NCI-H2107 treated with DMSO at 0.1 percent for 48 hours (cell line): ENCODE measurements at regions not wholly inside any gene's neighbourhood (a gene's known extent, or its start where the extent isn't known, plus 50 kb on each side); places are given as distances from the start of the nearest gene placed in this dataset.

ENCODE experiments used
- DNase-seq: peaks from one replicate; lab custom pipeline; 2025; ENCODE audit not compliant: unreplicated experiment; lab: John Stamatoyannopoulos, UW

DNA sequence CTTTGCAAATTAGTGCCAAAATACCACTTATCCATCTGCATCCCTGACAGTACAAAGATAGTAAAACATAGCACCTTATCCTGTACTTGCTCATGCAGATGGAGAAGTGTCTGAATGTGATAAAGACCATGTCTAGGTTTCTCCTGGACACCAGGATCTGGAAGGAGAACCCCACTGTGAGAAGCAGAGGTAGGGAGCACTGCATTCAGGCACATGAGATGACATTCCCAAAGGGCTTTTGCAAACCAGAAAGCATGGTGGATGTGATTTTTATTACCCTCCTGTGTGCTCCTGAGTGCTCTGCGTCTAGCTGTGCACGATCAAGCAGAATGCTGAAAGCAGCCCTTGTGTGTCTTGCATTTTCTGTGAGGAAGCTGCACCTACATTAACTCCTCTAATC lies 857.6 kb upstream of the ID2 start:
- no peak for DNase-seq

DNA sequence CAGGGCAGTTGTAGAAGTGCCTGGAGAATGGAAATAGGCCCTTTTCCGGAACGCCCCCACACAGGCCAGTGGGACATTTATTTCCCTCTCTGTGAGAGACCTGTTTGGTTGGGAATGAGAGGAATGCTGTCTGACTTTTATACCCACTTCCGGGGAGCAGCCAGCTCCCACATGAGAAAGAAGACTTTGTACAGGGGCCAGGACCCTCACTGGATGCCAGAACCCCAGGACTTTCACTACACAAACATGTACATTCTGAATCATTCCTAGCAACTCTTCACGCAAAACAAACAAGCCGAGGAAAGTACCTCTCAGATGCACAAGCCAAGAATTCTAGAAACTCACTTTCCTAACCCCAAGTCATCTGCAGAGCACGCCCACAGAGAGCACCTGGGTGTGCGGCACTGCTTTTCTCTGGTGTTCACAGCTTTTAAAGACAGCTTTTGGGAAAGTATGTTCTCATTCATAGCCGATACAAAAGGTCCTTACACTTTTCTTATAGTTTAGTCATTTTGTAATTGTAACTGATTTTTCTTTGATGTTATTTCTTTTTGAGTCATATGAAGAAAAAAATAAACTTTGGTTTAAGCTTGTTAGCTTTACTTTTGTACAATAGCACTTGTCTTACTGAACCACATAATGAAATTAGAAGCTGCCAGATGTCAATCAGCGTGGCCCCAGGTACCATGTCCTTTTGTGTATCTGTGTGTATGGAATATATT lies 856.1 kb upstream of the ID2 start:
- DNase-seq: no peak

DNA sequence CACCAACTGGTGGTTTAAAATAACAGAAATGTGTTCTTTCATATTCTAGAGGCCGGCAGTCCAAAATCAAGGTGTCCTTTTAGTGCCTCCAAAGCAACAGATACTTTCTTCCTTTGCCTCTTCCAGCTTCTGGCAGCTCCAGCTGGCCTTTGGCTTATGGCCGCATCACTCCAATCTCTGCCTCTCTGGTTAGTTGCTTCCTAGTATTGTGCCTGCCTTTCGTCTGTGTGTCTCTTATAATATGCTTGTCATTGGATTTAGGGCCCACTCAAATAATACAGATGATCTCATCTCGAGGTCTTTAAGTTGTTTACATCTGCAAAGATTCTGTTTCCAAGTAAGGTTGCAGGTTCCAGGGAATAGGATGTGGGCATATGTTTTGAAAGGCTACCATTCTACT lies 855.2 kb upstream of the ID2 start:
- DNase-seq: no peak

DNA sequence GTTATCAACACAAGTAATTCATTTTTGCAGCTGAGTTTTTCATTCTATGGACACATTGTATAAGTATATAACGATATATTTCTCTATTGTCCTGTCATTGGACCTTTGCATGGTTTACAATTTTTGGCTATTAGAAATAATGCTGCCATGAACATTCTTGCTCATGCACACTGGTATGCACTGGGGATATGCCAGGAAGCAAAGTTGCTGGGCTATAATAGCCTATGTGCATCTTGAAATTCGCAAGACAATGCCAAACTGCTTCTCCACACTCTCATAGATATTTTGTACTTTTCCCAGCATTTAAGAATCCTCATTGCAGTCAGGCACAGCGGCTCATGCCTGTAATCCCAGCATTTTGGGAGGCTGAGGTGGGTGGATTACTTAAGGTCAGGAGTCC lies 852.6 kb upstream of the ID2 start:
- no peak for DNase-seq

DNA sequence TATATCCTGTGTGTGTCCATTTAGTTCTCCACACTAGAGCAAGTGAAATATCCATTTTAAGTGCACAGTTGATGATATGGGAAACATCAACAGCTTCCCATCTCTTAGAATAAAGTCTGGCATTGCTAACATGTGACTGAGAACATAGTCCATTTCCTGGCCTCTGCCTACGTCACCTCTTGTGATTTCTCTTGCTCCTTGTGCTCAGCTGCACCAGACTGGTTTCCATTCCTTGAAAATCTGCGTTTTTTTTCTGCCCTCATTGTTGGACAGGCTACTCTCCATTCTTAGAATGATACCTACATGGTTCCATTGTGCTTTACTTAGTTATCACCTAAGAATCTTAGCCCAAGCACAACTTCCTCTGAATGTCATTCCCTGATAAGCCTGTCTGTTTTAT lies 851.2 kb upstream of the ID2 start:
- no peak for DNase-seq

DNA sequence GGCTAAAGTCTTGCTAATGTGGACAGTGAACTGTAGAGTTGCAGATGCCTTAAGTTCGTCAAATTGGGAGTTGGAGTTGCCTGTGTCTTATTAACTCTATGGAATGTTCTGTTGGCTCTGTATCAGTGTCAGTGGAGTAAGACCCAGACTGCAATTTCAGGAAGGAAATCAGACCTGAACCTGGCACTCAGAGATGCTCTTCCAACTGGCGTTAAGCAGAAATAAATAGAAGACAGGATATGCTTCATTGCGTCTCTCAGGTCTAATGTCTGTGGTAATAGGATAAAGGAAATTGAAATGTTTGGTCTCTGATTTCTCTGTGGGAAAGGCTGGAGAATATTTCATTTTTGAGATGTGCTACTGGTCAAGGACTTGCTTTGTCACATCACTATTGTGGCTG lies 846.7 kb upstream of the ID2 start:
- DNase-seq: no peak

DNA sequence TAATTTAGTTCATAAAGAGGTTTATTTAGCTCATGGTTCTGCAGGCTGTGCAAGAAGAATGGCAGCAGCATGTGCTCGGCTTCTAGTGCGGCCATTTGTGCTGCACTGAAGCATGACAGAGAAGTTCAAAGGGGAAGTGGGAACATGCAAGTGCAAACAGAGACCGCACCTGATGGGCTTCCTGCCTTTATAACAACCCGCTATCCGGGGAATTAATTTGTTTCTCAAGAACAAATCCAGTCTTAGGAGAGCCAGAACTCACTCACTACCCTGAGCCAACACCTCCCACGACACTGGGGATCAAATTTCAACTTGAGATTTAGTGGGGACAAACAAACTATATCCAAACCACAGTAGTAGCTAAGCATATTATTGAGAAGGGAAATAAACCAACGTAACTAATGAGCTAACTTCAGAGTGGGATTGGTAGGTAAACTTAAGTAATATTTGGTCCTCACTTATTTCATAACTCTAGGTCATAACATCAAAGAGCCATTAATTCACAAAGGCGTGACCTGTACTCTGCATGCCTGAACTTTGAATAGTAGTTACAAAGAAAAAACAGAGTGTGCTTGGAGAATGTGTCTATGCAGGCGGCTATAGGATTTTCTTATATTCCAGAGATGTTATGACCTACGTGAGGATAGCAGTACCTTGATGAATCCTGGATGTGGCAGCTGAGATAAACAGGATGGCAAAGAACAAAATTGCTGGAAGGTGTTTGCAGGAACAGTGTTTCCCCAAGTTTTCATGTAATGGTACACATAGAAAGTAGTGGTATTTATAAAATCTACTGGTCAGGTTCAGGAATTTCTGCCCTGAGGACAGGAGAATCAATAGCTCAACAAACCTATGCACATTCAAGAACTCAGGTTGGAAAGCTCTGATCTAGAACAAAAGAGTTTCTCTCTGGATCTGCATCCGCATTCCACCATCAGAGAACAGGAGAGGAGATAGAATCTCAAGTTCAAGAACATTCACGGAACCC lies 845.9 kb upstream of the ID2 start:
- DNase-seq: peak; percentile 79

DNA sequence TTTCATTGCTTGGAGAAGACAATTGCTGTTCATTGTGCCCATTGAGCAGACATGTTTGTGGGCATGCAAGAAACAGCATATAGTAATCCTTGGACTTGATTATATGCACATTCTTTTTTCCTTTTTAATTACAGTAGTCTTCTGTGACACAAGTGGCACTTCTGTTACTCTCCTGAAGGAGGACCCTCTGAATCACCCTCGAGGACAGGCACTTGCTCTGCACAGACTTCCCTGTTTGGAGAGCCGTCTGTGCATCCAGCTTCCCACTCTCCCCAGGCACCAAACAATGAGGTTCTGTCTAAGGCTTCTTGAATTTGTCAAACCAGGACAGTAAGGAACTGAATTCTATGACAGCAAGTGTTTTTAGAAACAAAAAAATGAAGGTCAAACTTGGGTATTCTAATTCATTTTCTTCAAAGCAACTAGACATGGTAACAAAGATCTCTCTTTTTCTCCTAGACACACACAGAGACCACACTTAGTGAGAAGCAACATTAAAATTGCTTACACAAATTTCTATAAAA lies 844.6 kb upstream of the ID2 start:
- DNase-seq: no peak

DNA sequence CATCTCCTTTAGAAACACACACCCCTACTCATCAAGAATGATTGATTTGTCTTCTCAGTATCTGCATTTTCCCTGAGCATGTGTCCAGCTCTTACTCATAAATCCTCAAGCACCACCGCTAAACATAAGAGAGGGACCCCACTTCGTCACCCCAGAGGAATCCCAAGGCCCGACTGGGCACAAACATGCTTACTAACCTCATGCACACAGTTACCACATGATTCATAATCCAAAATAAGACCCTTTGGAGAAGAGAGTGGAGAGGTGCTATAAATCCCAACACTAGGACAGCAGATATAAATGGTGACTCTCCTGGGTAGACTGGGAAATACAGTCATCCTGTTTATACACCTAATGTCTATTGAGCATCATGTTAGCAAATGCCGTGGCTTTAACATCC lies 843.2 kb upstream of the ID2 start:
- no peak for DNase-seq

DNA sequence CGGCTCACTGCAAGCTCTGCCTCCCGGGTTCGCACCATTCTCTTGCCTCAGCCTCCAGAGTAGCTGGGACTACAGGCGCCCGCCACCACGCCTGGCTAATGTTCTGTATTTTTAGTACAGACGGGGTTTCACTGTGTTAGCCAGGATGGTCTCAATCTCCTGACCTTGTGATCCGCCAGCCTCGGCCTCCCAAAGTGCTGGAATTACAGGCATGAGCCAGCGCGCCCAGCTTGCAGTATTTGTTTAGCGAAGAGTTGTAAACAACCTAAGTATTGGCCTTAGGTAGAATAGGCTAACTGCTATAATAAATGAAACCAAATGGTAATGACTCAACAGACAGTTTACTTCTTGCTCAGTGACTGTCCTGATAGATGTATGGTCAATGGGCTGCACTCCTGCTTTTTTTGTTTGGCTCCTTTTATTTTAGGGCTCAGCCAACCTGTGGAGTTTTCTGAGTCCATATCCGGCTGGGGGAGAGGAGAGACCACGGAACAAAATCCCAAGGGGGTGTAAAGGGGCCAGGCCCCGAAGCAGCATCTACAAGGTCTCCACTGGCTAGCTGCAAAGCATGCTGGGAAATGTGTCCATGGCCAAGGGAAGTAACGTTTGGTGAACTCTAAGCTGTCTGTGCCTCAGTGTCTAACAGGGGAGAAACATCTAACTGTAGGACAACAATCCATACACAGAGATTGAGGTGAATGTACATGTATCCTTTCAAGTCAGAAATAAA lies 841.0 kb upstream of the ID2 start:
- DNase-seq: no peak

DNA sequence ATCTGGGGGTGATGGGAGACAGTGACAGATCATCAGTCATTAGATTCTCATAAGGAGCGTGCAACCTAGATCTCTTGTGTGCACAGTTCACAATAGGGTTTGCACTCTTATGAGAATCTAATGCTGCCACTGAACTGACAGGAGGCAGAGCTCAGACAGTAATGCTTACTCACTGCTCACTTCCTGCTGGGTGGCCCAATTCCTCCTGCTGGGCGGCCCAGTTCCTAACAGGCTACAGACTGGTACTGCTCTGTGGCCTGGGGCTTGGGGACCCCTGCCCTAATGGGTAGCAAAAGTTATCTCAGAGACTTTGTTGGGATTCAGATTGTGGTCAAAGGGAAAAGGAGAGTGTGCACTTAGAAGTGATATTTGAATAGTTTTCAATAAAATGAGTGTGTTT lies 840.1 kb upstream of the ID2 start:
- DNase-seq: no peak

DNA sequence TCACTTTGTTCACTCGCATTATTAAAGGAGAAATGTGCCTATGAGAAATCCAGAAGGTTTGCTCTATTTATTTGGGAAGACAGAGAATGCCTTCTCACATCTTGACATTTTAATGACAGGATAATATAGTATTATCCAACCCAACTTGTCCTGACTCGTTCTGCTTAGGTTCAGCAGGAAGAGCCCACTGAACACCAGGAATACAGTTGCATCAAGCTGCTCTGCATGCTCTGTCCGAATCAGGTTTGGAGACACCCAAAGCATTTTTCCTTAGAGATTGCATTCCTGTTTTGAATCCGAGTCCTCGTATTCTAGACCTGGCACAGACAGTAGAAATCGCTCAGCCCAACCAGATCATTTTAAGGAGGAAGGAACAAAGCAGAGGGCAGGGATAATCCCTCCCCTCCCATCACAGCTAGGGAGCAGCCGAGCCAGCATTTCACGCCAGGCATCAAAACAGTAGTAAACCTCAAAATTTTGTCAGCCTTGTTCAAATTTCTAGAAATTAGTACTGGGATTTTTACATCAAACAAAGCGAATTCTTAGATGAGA lies 837.4 kb upstream of the ID2 start:
- DNase-seq: no peak

DNA sequence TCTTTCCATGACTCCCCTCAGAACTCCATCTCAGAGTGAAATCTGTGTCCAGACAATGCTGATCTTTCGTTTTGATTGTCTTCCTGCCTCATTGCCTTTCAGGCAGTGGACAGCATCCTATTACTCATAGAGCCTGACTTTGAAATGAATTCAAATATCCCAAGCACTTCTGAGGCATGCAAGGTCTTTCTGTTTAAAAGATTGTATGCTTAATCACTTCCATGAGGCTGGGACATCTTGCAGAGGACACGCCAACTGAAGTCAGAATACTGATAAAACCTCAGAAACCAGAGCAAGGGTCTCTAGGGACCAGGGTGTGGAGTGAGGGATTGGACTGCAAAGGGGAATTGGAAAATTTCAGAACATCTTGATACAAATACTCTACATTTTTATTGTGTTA lies 836.5 kb upstream of the ID2 start:
- no peak for DNase-seq

DNA sequence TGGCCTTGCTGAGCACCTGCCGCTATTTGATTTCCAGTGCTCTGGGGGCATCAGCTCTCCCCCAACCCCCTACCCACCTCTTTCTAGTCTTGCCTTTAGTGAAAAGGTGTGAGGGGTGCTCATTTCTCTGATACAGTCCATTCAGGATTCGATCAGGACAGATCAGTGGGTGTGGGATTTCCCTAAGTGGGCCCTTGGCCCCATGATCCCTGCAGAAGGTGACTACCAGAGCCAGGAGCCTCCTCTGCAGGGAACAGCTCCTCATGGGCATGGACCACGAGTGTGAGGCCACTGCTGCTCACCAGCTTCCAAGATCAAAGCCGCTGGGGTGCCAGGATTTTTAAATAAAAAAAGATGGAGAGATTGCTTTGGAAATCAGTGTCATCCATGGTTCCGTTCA lies 835.2 kb upstream of the ID2 start:
- DNase-seq: no peak

DNA sequence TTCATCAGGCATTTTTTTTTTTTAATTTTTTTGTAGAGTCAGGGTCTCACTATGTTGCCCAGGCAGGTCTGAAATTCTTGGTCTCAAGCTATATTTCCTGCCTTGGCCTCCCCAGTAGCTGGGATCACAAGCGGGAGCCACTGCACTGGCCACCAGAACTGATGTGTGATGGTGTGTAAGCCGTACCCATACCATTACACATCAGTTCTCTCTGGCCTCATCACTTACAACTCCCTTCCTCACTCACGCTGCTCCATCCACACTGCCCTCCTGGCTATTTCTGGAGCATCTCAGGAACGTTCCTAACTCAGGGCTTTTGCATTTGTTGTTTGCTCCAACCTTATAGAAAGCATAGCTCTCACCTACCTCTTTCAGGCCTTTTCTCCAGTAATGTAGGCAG lies 834.5 kb upstream of the ID2 start:
- DNase-seq: no peak

DNA sequence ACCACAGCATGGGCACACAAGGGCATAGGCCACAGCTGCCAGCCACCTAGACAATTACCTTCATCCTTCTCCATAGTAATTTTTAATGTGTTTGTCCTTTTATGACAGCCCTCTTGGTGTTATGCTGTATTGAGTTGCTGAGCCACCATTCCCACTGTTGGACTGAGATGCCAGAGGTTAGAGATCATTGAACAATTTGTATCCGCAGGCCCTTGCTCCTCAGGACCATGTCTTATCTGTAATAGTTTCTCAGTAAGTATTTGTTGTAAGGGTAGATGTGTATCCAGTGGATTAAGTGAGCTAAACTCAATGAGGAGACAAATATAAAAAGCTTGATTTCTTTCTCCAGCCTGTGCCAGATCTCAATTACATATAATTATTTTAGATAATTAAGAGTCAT lies 832.8 kb upstream of the ID2 start:
- DNase-seq: no peak

DNA sequence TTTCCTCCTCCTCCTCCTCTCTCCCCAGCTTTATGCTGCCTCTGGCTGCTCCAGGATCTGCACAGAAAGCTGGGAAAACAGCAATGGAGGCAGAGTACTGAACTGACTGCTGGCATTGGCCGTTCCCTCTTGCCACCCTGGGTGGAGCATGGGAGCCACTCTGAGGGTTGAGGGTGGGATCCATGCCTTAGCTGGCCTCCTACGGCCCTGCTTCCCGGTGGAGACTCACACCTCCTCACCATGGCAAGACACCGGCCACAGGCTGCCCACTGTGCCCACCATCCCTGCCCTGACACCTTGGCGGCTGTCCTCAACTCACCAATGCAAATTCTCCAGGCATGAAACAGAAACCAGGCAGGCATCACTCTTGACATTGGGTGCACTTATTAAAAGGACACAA lies 832.3 kb upstream of the ID2 start:
- DNase-seq: no peak

DNA sequence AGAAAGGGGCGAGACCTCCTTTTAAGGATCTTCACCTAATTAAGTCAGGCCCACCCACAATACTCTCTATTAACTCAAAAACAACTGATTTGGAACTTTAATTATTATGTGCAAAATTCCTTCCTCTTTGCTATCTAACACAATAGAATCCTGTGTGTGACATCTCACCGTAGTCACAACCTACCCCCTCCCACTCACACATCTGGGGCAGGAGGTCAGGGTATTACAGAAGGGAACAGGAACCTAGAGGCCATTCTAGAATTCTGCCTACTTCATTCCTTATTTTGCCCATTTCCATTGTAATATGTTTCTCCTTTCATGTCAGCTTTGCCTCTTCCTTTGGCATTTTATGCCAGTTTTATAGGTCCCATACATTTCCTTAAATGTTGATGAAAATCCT lies 829.3 kb upstream of the ID2 start:
- no peak for DNase-seq

DNA sequence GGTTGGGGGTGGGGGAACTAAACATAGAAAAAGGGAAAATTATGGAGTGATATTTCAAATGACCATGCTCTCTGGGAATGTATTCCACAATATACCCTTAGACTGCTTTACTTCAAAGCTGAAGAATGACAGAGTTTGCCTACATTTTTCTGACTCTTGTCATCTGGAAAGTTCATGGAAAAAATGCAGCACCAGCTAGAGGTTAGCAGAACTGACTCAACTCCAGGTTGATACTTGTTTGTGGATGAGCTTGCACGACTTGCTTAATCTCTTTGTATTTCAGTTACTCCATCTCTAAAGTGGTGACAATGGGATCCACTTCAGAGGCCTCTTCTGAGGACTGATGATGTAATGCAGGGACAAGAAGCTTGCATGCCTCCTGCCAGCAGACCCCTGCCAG lies 824.0 kb upstream of the ID2 start:
- no peak for DNase-seq

DNA sequence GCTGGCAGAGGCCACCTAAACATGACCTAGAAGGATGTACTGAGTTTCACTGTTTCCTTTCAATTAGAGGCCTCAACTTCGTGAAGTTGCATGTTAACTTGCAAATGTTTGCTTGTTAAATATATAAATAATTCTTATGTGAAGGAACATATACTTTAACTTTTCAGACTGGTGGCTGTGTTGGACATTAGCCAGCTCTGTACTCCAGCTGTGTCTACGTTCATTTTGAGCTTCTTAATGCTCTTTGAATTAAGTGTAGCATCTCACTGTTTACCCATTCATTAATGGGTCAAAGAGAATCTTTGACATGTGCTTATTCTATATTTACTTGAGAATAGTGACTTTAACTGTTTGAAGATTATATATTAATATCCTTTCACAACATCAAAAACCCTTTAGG lies 823.2 kb upstream of the ID2 start:
- no peak for DNase-seq

DNA sequence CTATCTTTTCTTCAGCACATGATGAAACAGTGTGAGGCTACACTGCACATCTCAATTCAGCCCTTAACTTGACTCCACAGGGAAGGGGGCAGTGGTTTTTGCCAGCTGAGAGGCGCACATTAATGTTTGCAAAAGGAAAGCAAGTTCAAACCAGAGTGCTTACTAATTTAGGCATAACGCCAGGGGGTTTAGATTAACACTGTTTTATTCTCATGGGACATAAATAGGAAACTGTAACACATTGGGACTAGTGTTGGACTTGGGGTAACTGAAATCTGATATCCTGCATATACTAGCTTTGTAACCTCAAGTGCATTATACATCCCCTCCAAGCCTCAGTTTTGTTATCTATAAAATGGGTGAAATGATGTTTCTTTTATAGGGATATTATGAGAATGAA lies 821.2 kb upstream of the ID2 start:
- peak; percentile 21 for DNase-seq
